ENCODE measurements at regions not wholly inside any gene's neighbourhood (a gene's known extent, or its start where the extent isn't known, plus 50 kb on each side); places are given as distances from the start of the nearest gene placed in this dataset.

DNA sequence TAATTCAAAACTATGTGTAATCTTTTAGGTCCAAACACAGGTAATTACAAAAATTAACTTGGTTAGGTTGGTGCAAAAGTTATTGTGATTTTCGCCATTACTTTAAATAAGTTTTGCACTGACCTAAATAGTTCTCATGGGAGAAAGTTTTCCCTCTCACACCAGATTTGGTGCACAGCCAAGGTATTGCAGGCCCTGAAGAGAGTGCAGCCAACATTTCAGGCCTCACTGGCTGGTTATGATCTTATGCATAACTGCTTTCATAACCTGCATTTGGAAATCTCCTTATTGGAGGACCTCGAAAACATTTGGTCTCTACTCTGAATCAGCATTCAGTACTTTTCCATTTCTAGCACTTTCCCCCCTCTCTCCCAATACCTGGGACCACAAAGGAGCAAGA lies 993.1 kb upstream of the MANEA start:
- TF ChIP-seq, protein P1, sequence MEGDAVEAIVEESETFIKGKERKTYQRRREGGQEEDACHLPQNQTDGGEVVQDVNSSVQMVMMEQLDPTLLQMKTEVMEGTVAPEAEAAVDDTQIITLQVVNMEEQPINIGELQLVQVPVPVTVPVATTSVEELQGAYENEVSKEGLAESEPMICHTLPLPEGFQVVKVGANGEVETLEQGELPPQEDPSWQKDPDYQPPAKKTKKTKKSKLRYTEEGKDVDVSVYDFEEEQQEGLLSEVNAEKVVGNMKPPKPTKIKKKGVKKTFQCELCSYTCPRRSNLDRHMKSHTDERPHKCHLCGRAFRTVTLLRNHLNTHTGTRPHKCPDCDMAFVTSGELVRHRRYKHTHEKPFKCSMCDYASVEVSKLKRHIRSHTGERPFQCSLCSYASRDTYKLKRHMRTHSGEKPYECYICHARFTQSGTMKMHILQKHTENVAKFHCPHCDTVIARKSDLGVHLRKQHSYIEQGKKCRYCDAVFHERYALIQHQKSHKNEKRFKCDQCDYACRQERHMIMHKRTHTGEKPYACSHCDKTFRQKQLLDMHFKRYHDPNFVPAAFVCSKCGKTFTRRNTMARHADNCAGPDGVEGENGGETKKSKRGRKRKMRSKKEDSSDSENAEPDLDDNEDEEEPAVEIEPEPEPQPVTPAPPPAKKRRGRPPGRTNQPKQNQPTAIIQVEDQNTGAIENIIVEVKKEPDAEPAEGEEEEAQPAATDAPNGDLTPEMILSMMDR (IDR thresholded peaks at IDR 0.05), result no peak
- no peak for TF ChIP-seq POLR2A (IDR thresholded peaks at IDR 0.05)
